Astrocyte of the cerebellum (primary cell): ENCODE measurements at regions not wholly inside any gene's neighbourhood (a gene's known extent, or its start where the extent isn't known, plus 50 kb on each side); places are given as distances from the start of the nearest gene placed in this dataset.

Source experiments
- DNase-seq: peaks from one replicate; pipeline ENCODE4 v3.0.0-alpha.2; 2011; ENCODE audit warnings: low read depth
- H3K4me3 ChIP-seq: 2 replicates; pipeline ENCODE4 v1.5.1; 2011; ENCODE audit warnings: mild to moderate bottlenecking, low read depth, low read length, moderate library complexity
- CTCF ChIP-seq: IDR thresholded peaks from 2 replicates; pipeline ENCODE4 v1.5.1; 2012; ENCODE audit warnings: low read length, low read depth, moderate library complexity, mild to moderate bottlenecking; ENCODE audit errors: missing control alignments
- in situ Hi-C: cut with HindIII; loops from 2 replicates; pipeline ENCODE4 v1.10.0; 2017; ENCODE audit warnings: low sequenced_read_pairs

GRCh38 chr14:49946320-49947141 lies 53.6 kb downstream of the ARF6 start:
- TF ChIP-seq CTCF = no peak
- in situ Hi-C loops = no loop called here
- peak; percentile 81 for DNase-seq
- H3K4me3 ChIP-seq = no peak overlapping the region

- in situ Hi-C loops = no loop called here
- TF ChIP-seq CTCF = no peak
- H3K4me3 ChIP-seq = no peak overlapping the region
- no peak for DNase-seq
Observed at GRCh38 chr14:49947506-49947905, 54.6 kb downstream of the ARF6 start.

GRCh38 chr14:49950275-49951228 lies 57.7 kb downstream of the ARF6 start:
- in situ Hi-C loops = no loop called here
- no peak for DNase-seq
- H3K4me3 ChIP-seq = no peak overlapping the region
- TF ChIP-seq CTCF = no peak

DNA sequence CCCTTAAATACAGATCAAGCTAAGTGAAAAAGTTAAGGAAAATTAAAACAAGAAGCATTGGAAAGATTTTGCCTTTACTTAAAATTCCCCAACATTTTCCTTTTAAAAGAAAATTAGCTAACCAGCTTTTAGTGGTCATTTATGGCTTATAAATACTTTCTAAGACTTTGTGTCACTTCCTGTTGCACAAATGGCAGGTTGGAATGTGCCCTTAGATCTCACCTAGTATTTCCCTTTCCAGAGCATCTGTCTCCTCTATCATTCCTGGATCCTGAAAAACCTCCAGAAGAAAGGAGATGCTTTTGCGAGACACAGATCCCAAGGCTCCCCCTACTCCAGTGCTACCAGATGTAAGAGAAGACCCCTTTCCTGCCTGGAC lies 58.3 kb downstream of the ARF6 start:
- in situ Hi-C loops = no loop called here
- H3K4me3 ChIP-seq = no peak overlapping the region
- DNase-seq = no peak
- no peak for TF ChIP-seq CTCF

DNA sequence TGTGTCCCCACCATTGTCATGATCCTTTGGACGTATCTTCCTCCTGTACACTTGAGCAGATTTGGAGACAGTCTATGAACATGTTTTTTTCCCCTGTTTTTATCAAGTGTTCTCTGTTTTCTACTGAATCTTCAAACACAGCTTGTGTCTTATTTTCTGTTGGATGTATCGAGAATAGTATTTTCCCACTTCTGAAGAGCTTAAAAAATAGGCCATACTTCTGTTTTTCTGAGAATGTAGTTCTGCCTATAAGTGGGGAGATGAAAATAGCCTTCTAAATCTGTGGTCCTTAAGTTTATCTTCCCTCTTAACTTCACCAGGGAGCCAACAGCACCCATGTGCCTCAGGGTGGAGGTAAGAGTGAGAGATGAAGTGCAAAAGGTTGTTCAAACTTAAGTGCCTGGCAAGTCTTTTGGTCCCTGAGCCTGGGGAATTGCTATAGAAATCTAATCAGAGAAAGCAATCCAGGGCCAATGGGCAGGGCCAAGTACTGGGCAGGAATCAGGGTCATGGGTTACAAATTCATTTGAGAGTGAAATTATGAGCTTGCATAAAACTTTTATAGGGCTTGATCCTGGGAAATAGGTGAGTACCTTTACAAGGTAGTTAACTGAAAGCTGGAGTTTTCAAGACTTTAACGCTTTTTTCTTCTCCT lies 58.9 kb downstream of the ARF6 start:
- TF ChIP-seq CTCF = no peak
- in situ Hi-C loops = no loop called here
- no peak overlapping the region for H3K4me3 ChIP-seq
- DNase-seq = no peak

DNA sequence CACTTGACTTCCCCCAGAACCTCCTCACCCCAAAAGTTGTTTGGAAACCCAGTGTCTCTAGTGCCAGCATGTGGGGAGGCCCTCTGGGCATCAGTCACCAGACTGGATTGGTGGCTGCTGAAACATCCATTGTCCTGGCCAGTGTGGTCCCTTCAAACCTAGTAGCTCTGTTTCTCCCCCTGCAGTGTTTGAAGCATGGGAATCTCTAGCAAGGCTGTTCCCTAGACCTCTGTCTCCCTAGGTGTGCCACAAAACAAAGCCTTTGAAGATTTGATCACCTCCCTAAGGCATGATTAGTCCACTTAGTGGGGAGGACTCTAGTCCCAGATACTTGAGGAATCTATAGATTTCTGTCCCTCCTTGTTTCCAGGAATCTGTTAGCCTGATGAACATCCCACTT lies 60.3 kb downstream of the ARF6 start:
- DNase-seq = no peak
- no peak overlapping the region for H3K4me3 ChIP-seq
- no peak for TF ChIP-seq CTCF
- in situ Hi-C loops = no loop called here
